Adipocyte (in vitro differentiated cells): ENCODE measurements at regions not wholly inside any gene's neighbourhood (a gene's known extent, or its start where the extent isn't known, plus 50 kb on each side); places are given as distances from the start of the nearest gene placed in this dataset.

ENCODE experiments used
- DNase-seq: peaks from one replicate; pipeline ENCODE4 v3.0.0-alpha.2; 2015; ENCODE audit warnings: low read depth
- H3K27me3 ChIP-seq: replicated peaks from 2 replicates; pipeline ENCODE4 v1.7.0; 2013; ENCODE audit warnings: mild to moderate bottlenecking, low read length, moderate library complexity; ENCODE audit not compliant: control insufficient read depth, insufficient read depth
- H3K36me3 ChIP-seq: 2 replicates; pipeline ENCODE4 v1.7.0; 2013; ENCODE audit warnings: low read length, mild to moderate bottlenecking, moderate library complexity; ENCODE audit not compliant: control insufficient read depth, insufficient read depth, severe bottlenecking
- H3K4me1 ChIP-seq: 2 replicates; pipeline ENCODE4 v1.7.0; 2013; ENCODE audit warnings: mild to moderate bottlenecking, low read length, moderate library complexity; ENCODE audit not compliant: control insufficient read depth, insufficient read depth
- H3K4me3 ChIP-seq: 2 replicates; pipeline ENCODE4 v1.7.0; 2013; ENCODE audit warnings: mild to moderate bottlenecking, low read length, moderate library complexity
- H3K9ac ChIP-seq: 2 replicates; pipeline ENCODE4 v1.7.0; 2013; ENCODE audit warnings: mild to moderate bottlenecking, low read length, moderate library complexity
- H3K9me3 ChIP-seq: 2 replicates; pipeline ENCODE4 v1.7.0; 2013; ENCODE audit warnings: mild to moderate bottlenecking, low read length, moderate library complexity; ENCODE audit not compliant: control insufficient read depth

GRCh38 chr2:164138750-164139149 is 402.9 kb upstream of the FIGN start:
- no peak overlapping the region for H3K4me3 ChIP-seq
- no peaks in the 10 kb centered on the region for H3K9me3 ChIP-seq
- no peaks in the 10 kb centered on the region for H3K27me3 ChIP-seq
- no peaks in the 10 kb centered on the region for H3K4me1 ChIP-seq
- H3K36me3 ChIP-seq = no peaks in the 10 kb centered on the region
- DNase-seq = no peak
- H3K9ac ChIP-seq = no peak overlapping the region

- Histone ChIP-seq H3K36me3 (no peaks in the 10 kb centered on the region), H3K27me3 (no peaks in the 10 kb centered on the region), H3K9me3 (no peaks in the 10 kb centered on the region), H3K9ac (no peak overlapping the region), H3K4me1 (no peaks in the 10 kb centered on the region), H3K4me3 (no peak overlapping the region)
- no peak for DNase-seq
Measured at GRCh38 chr2:164134336-164134735, 398.5 kb upstream of the FIGN start.

GRCh38 chr2:164127971-164128527 is 392.2 kb upstream of the FIGN start:
- Histone ChIP-seq H3K4me3 (no peak overlapping the region), H3K27me3 (no peaks in the 10 kb centered on the region), H3K4me1 (peaks cover 3% of the 10 kb centered on the region), H3K9me3 (no peaks in the 10 kb centered on the region), H3K9ac (no peak overlapping the region), H3K36me3 (no peaks in the 10 kb centered on the region)
- DNase-seq = no peak

- Histone ChIP-seq H3K4me3 (peak overlapping the region; percentile 29), H3K36me3 (no peaks in the 10 kb centered on the region), H3K4me1 (peaks cover 3% of the 10 kb centered on the region), H3K9ac (no peak overlapping the region), H3K9me3 (no peaks in the 10 kb centered on the region), H3K27me3 (no peaks in the 10 kb centered on the region)
- peak; percentile 69 for DNase-seq
Measured at GRCh38 chr2:164126960-164127660, 391.3 kb upstream of the FIGN start.

GRCh38 chr2:164115806-164116205 is 380.0 kb upstream of the FIGN start:
- no peaks in the 10 kb centered on the region for H3K36me3 ChIP-seq
- DNase-seq = no peak
- H3K9ac ChIP-seq = no peak overlapping the region
- no peaks in the 10 kb centered on the region for H3K9me3 ChIP-seq
- H3K27me3 ChIP-seq = no peaks in the 10 kb centered on the region
- H3K4me1 ChIP-seq = no peaks in the 10 kb centered on the region
- no peak overlapping the region for H3K4me3 ChIP-seq

- H3K36me3 ChIP-seq = no peaks in the 10 kb centered on the region
- no peaks in the 10 kb centered on the region for H3K9me3 ChIP-seq
- H3K9ac ChIP-seq = no peak overlapping the region
- no peaks in the 10 kb centered on the region for H3K4me1 ChIP-seq
- no peaks in the 10 kb centered on the region for H3K27me3 ChIP-seq
- H3K4me3 ChIP-seq = no peak overlapping the region
- DNase-seq = no peak
Measured at GRCh38 chr2:164114937-164115336, 379.1 kb upstream of the FIGN start.

- DNase-seq = no peak
Measured at GRCh38 chr2:164112105-164112504, 376.3 kb upstream of the FIGN start.

GRCh38 chr2:164110515-164110914 is 374.7 kb upstream of the FIGN start:
- DNase-seq = no peak

More at GRCh38 chr2:164112105-164112504, 376.3 kb upstream of the FIGN start:
- Histone ChIP-seq H3K9ac (no peak overlapping the region), H3K27me3 (no peaks in the 10 kb centered on the region), H3K9me3 (no peaks in the 10 kb centered on the region), H3K4me1 (no peaks in the 10 kb centered on the region), H3K4me3 (no peak overlapping the region), H3K36me3 (no peaks in the 10 kb centered on the region)

GRCh38 chr2:164109006-164109405 is 373.2 kb upstream of the FIGN start:
- no peak for DNase-seq
- no peaks in the 10 kb centered on the region for H3K36me3 ChIP-seq
- no peaks in the 10 kb centered on the region for H3K4me1 ChIP-seq
- H3K4me3 ChIP-seq = no peak overlapping the region
- no peaks in the 10 kb centered on the region for H3K9me3 ChIP-seq
- H3K9ac ChIP-seq = no peak overlapping the region
- H3K27me3 ChIP-seq = no peaks in the 10 kb centered on the region

More at GRCh38 chr2:164110515-164110914, 374.7 kb upstream of the FIGN start:
- Histone ChIP-seq H3K9ac (no peak overlapping the region), H3K27me3 (no peaks in the 10 kb centered on the region), H3K9me3 (no peaks in the 10 kb centered on the region), H3K4me1 (no peaks in the 10 kb centered on the region), H3K4me3 (no peak overlapping the region), H3K36me3 (no peaks in the 10 kb centered on the region)

- Histone ChIP-seq H3K27me3 (no peaks in the 10 kb centered on the region), H3K9me3 (no peaks in the 10 kb centered on the region)
- no peak for DNase-seq
Measured at GRCh38 chr2:164103271-164103670, 367.5 kb upstream of the FIGN start.

GRCh38 chr2:164102366-164102765 is 366.6 kb upstream of the FIGN start:
- Histone ChIP-seq H3K9me3 (no peaks in the 10 kb centered on the region), H3K4me1 (no peaks in the 10 kb centered on the region), H3K36me3 (no peaks in the 10 kb centered on the region), H3K27me3 (no peaks in the 10 kb centered on the region), H3K4me3 (no peak overlapping the region), H3K9ac (no peak overlapping the region)
- DNase-seq = no peak

More at GRCh38 chr2:164103271-164103670, 367.5 kb upstream of the FIGN start:
- H3K9ac ChIP-seq = no peak overlapping the region
- H3K36me3 ChIP-seq = no peaks in the 10 kb centered on the region
- no peak overlapping the region for H3K4me3 ChIP-seq
- H3K4me1 ChIP-seq = no peaks in the 10 kb centered on the region

GRCh38 chr2:164091673-164092072 is 355.9 kb upstream of the FIGN start:
- Histone ChIP-seq H3K27me3 (no peaks in the 10 kb centered on the region), H3K4me3 (no peak overlapping the region), H3K4me1 (no peaks in the 10 kb centered on the region), H3K9me3 (peaks cover 5% of the 10 kb centered on the region), H3K9ac (no peak overlapping the region), H3K36me3 (no peaks in the 10 kb centered on the region)
- no peak for DNase-seq
